ENCODE measurements at regions not wholly inside any gene's neighbourhood (a gene's known extent, or its start where the extent isn't known, plus 50 kb on each side); places are given as distances from the start of the nearest gene placed in this dataset.

DNA sequence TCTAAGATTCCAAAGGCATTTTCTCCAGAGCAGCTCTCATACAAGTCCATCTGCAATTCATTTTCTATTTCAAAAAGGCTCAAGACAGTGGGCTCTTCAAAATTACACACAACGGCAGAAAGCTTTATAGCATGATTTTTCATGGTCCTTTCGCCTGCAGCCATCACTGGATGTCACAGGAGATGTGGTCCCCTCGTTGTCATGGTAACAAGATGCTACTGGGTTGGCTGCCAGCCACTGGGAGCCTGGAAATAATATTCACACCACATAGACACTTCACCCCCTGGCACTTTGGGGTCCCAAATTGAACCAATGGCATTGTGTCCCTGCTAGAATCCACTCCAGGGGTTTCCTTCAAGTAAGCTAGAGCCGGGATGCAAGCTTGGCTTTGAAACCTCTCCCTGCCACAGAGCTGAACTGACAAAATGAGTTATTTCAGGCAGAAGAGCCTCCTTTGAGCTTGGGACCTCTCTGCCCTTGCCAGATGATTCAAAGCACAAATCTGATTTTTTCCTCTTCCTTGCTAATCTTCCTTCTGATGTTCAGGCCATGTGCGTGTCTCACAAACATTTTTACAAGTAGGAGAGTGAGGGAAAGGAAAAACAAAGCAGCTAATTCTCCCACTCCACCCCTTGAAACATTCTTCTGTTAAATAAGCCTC, 512.6 kb upstream of the ADAMTS9 start:
- H3K36me3 ChIP-seq (ENCODE audit: insufficient read depth, low read length): no peaks in the 10 kb centered on the region
- H3K9ac ChIP-seq (ENCODE audit: low read depth, low read length): no peak overlapping the region
- 0 out of 2 replicates have a peak, but pooled peaks cover 9% of the 10 kb centered on the region for H3K4me1 ChIP-seq (ENCODE audit: insufficient read depth, low read length)
- H3K9me3 ChIP-seq (ENCODE audit: control insufficient read depth, insufficient read depth, low read length): no peaks in the 10 kb centered on the region

DNA sequence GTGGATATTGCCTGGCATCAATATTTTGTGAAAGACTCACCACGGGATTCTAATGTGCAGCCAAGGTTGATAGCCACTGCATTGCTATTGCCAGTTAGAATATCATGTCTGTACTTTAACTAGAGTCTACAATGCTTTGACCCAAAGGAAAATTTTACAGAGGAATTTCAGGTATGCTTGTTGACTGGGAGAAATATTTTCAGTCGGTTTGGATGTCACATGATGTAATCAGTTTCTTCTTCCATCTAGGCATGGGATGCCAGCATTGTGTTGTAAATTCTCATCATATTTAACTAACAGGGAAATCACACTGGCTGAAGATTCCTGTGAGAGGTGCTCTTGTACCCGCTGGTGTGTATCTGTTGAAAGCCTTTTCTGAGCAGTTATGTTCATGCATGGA, 508.9 kb upstream of the ADAMTS9 start:
- no peaks in the 10 kb centered on the region for H3K36me3 ChIP-seq (ENCODE audit: insufficient read depth, low read length)
- H3K9ac ChIP-seq (ENCODE audit: low read depth, low read length): no peak overlapping the region
- no peaks in the 10 kb centered on the region for H3K9me3 ChIP-seq (ENCODE audit: control insufficient read depth, insufficient read depth, low read length)
- H3K4me1 ChIP-seq (ENCODE audit: insufficient read depth, low read length): peaks cover 12% of the 10 kb centered on the region

- Histone ChIP-seq H3K4me1 (ENCODE audit: insufficient read depth, low read length) (peaks cover 12% of the 10 kb centered on the region), H3K9ac (ENCODE audit: low read depth, low read length) (no peak overlapping the region), H3K9me3 (ENCODE audit: control insufficient read depth, insufficient read depth, low read length) (no peaks in the 10 kb centered on the region), H3K36me3 (ENCODE audit: insufficient read depth, low read length) (no peaks in the 10 kb centered on the region)
Measured at GRCh38 chr3:65195211-65196006, 507.6 kb upstream of the ADAMTS9 start.

DNA sequence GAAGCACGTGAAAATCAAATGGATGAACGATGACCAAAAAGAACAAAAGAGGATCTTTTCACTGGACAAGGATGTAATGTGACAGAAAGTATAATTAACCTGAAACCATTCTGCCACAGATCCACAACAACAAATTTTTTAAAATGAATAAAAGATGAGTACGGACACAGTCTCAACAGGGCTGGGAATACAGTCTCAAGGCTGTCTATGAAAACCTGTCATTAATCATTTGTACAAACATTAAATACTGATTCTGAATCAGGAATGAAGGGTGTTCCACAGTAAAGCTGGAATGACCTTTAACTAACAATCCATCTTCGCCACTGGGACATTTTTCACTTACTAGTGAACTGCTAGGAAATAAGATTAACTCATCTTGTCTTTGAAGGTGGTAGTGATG, 506.9 kb upstream of the ADAMTS9 start:
- H3K9me3 ChIP-seq (ENCODE audit: control insufficient read depth, insufficient read depth, low read length): no peaks in the 10 kb centered on the region

GRCh38 chr3:65194047-65194714, 506.4 kb upstream of the ADAMTS9 start:
- H3K9ac ChIP-seq (ENCODE audit: low read depth, low read length): no peak overlapping the region
- H3K9me3 ChIP-seq (ENCODE audit: control insufficient read depth, insufficient read depth, low read length): no peaks in the 10 kb centered on the region
- H3K4me1 ChIP-seq (ENCODE audit: insufficient read depth, low read length): peaks cover 12% of the 10 kb centered on the region
- no peaks in the 10 kb centered on the region; the same call in 1 of the 2 replicates for H3K36me3 ChIP-seq (ENCODE audit: insufficient read depth, low read length)

More for the DNA sequence above, 506.9 kb upstream of the ADAMTS9 start:
- Histone ChIP-seq H3K9ac (ENCODE audit: low read depth, low read length) (no peak overlapping the region), H3K36me3 (ENCODE audit: insufficient read depth, low read length) (no peaks in the 10 kb centered on the region; the same call in 1 of the 2 replicates), H3K4me1 (ENCODE audit: insufficient read depth, low read length) (peaks cover 12% of the 10 kb centered on the region)

DNA sequence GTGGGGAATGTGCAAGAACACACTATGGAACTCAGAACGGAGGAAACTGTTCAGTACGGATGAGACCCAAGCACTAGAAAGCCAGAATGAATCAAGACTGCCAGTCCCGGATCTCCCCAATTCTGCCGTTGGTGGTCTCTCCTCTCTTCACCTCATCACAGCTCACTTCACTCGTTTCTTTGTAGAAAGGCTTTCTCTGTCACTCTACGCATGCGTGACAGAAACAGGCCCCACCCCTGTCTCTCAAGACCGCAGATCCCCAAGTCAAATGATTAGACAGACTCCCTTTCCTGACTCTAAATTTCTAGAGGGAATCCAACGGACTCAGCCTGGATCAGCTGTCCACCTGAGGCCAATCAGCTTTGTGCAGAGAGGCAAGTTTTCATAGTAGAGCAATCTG, 505.7 kb upstream of the ADAMTS9 start:
- Histone ChIP-seq H3K4me1 (ENCODE audit: insufficient read depth, low read length) (peaks cover 12% of the 10 kb centered on the region), H3K9me3 (ENCODE audit: control insufficient read depth, insufficient read depth, low read length) (no peaks in the 10 kb centered on the region), H3K9ac (ENCODE audit: low read depth, low read length) (no peak overlapping the region), H3K36me3 (ENCODE audit: insufficient read depth, low read length) (no peaks in the 10 kb centered on the region; the same call in 1 of the 2 replicates)

DNA sequence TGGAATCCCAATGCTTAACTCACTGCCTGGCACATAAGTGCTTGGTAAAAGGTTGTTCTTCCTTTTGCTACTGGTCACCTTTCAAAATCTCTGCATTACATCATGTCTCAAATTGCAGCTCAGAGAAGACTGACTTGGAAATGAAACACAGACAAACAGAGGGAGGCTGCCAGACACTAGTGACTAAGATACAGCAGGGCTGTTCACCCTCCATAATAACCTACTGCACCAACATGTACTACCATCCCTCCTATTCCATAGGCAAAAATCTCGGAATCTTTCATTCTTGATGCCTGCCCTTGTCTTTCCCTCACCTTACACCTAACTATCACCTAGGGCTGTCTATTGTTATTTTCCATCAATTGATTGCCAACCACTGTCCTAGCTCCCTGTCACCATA, 502.3 kb upstream of the ADAMTS9 start:
- Histone ChIP-seq H3K36me3 (ENCODE audit: insufficient read depth, low read length) (no peaks in the 10 kb centered on the region; the same call in 1 of the 2 replicates), H3K4me1 (ENCODE audit: insufficient read depth, low read length) (no peaks in the 10 kb centered on the region; the same call in none of the 2 replicates), H3K9ac (ENCODE audit: low read depth, low read length) (no peak overlapping the region), H3K9me3 (ENCODE audit: control insufficient read depth, insufficient read depth, low read length) (no peaks in the 10 kb centered on the region)

DNA sequence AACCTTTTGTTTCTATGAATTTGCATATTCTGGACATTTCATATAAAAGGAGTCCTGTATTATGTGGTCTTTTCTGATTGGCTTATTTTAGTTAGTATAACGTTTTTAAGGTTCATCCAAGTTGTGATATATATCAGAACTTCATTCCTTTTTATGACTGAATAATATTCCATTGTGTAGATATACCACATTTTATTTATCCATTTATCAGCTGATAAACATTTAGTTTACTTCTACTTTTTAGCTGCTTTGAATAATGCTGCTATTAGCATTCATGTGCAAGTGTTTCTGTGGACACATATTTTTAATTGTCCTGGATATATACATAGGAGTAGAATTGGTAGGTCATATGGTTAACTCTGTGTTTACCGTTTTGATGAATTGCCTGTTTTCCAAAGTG, 498.5 kb upstream of the ADAMTS9 start:
- Histone ChIP-seq H3K9me3 (ENCODE audit: control insufficient read depth, insufficient read depth, low read length) (no peaks in the 10 kb centered on the region), H3K4me1 (ENCODE audit: insufficient read depth, low read length) (no peaks in the 10 kb centered on the region; the same call in 1 of the 2 replicates), H3K9ac (ENCODE audit: low read depth, low read length) (no peak overlapping the region), H3K36me3 (ENCODE audit: insufficient read depth, low read length) (no peaks in the 10 kb centered on the region; the same call in 1 of the 2 replicates)

- Histone ChIP-seq H3K36me3 (ENCODE audit: insufficient read depth, low read length) (no peaks in the 10 kb centered on the region), H3K9ac (ENCODE audit: low read depth, low read length) (no peak overlapping the region), H3K4me1 (ENCODE audit: insufficient read depth, low read length) (peaks cover 10% of the 10 kb centered on the region; the same call in 1 of the 2 replicates), H3K9me3 (ENCODE audit: control insufficient read depth, insufficient read depth, low read length) (no peaks in the 10 kb centered on the region)
Measured at GRCh38 chr3:65182682-65183081, 494.9 kb upstream of the ADAMTS9 start.

GRCh38 chr3:65182085-65182484, 494.3 kb upstream of the ADAMTS9 start:
- Histone ChIP-seq H3K36me3 (ENCODE audit: insufficient read depth, low read length) (no peaks in the 10 kb centered on the region), H3K9me3 (ENCODE audit: control insufficient read depth, insufficient read depth, low read length) (no peaks in the 10 kb centered on the region), H3K4me1 (ENCODE audit: insufficient read depth, low read length) (peaks cover 10% of the 10 kb centered on the region; the same call in 1 of the 2 replicates), H3K9ac (ENCODE audit: low read depth, low read length) (no peak overlapping the region)

DNA sequence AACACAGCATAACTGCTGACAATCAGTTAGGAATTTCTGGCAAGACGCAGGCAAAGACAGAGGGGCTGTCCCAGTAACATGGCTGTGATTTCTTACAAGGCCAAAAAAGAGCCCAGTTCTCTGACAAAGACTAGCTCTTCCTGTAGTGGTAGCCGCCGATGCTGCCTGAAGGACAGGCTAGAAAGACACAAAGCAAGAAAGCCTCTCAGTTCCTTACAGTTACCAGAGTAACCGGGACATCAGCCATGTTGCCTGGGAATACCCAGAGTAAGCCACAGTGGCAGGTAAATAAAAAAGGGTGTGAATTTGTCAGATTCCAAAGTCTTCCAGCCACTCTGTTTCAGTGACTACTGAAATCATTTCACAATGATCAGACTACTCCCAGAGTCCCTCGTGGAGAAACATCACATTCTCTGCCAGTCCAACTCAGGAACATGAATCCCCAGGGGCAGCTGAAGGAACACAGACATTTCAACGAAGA, 493.6 kb upstream of the ADAMTS9 start:
- peaks cover 10% of the 10 kb centered on the region; the same call in 1 of the 2 replicates for H3K4me1 ChIP-seq (ENCODE audit: insufficient read depth, low read length)
- H3K36me3 ChIP-seq (ENCODE audit: insufficient read depth, low read length): no peaks in the 10 kb centered on the region
- no peak overlapping the region for H3K9ac ChIP-seq (ENCODE audit: low read depth, low read length)
- no peaks in the 10 kb centered on the region for H3K9me3 ChIP-seq (ENCODE audit: control insufficient read depth, insufficient read depth, low read length)

- no peaks in the 10 kb centered on the region for H3K36me3 ChIP-seq (ENCODE audit: insufficient read depth, low read length)
- H3K4me1 ChIP-seq (ENCODE audit: insufficient read depth, low read length): peaks cover 10% of the 10 kb centered on the region; the same call in 1 of the 2 replicates
- no peak overlapping the region for H3K9ac ChIP-seq (ENCODE audit: low read depth, low read length)
- H3K9me3 ChIP-seq (ENCODE audit: control insufficient read depth, insufficient read depth, low read length): no peaks in the 10 kb centered on the region
Measured at GRCh38 chr3:65178703-65179102, 490.9 kb upstream of the ADAMTS9 start.

DNA sequence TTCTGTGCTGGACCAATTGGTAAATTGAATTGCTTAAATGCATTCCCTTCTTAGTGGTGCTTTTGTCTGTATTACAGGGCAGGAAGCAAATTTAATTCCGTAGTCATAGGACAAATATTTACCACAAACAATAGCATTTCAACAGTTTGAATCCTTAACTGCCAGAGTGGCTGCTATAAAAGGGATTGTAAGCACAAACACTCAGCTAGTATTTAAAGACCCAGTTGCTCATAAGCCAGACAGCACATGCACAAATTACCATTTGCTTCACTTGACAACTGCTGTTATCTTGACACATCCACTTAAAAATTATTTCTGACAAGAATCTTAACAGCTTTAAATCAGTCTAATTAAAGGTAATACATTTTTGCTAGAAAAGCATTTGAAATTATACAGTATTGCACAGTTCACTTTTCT, 490.2 kb upstream of the ADAMTS9 start:
- peaks cover 10% of the 10 kb centered on the region; the same call in 1 of the 2 replicates for H3K4me1 ChIP-seq (ENCODE audit: insufficient read depth, low read length)
- no peak overlapping the region for H3K9ac ChIP-seq (ENCODE audit: low read depth, low read length)
- no peaks in the 10 kb centered on the region for H3K9me3 ChIP-seq (ENCODE audit: control insufficient read depth, insufficient read depth, low read length)
- H3K36me3 ChIP-seq (ENCODE audit: insufficient read depth, low read length): no peaks in the 10 kb centered on the region

GRCh38 chr3:65174713-65175112, 486.9 kb upstream of the ADAMTS9 start:
- no peak overlapping the region for H3K9ac ChIP-seq (ENCODE audit: low read depth, low read length)

More at GRCh38 chr3:65174713-65175112, 486.9 kb upstream of the ADAMTS9 start:
- H3K9me3 ChIP-seq (ENCODE audit: control insufficient read depth, insufficient read depth, low read length): no peaks in the 10 kb centered on the region
- no peaks in the 10 kb centered on the region for H3K36me3 ChIP-seq (ENCODE audit: insufficient read depth, low read length)
- peaks cover 18% of the 10 kb centered on the region for H3K4me1 ChIP-seq (ENCODE audit: insufficient read depth, low read length)
